Chondrocyte (in vitro differentiated cells): ENCODE measurements at regions not wholly inside any gene's neighbourhood (a gene's known extent, or its start where the extent isn't known, plus 50 kb on each side); places are given as distances from the start of the nearest gene placed in this dataset.

Experiments used
- DNase-seq: peaks from one replicate; pipeline ENCODE4 v3.0.0; 2021; ENCODE audit warnings: mixed read lengths, low spot score
- H3K27ac Mint-ChIP-seq: one replicate; pipeline ENCODE4 v1.8.0; 2021; ENCODE audit warnings: mild to moderate bottlenecking, moderate library complexity, mixed read lengths; ENCODE audit not compliant: unreplicated experiment
- H3K27me3 Mint-ChIP-seq: 2 replicates; pipeline ENCODE4 v1.8.0; 2021; ENCODE audit warnings: low read depth, mixed read lengths
- H3K36me3 Mint-ChIP-seq: 2 replicates; pipeline ENCODE4 v1.8.0; 2021; ENCODE audit warnings: low read depth, mixed read lengths
- H3K4me1 Mint-ChIP-seq: 2 replicates; pipeline ENCODE4 v1.8.0; 2021; ENCODE audit warnings: low read depth, mild to moderate bottlenecking, mixed read lengths
- H3K4me3 Mint-ChIP-seq: one replicate; pipeline ENCODE4 v1.8.0; 2021; ENCODE audit warnings: mild to moderate bottlenecking, moderate library complexity, mixed read lengths; ENCODE audit not compliant: unreplicated experiment
- H3K9me3 Mint-ChIP-seq: 2 replicates; pipeline ENCODE4 v1.8.0; 2021; ENCODE audit warnings: low read depth, mixed read lengths
- CTCF ChIP-seq: fragments of 200-600 bp; sonication (generic); IDR thresholded peaks from 2 replicates; pipeline ENCODE4 v1.5.0; 2021; ENCODE audit warnings: antibody characterized with exemption, mild to moderate bottlenecking, moderate library complexity

- Mint-ChIP-seq H3K27me3 (no peaks in the 10 kb centered on the region), H3K4me1 (peaks cover 32% of the 10 kb centered on the region), H3K9me3 (no peaks in the 10 kb centered on the region), H3K27ac (peak overlapping the region; percentile 64), H3K36me3 (peaks cover 1% of the 10 kb centered on the region), H3K4me3 (peak overlapping the region; percentile 35)
- TF ChIP-seq CTCF, result no peak
- no peak for DNase-seq
Observed at GRCh38 chr6:112503091-112503596, 156.0 kb downstream of the RFPL4B start.

DNA sequence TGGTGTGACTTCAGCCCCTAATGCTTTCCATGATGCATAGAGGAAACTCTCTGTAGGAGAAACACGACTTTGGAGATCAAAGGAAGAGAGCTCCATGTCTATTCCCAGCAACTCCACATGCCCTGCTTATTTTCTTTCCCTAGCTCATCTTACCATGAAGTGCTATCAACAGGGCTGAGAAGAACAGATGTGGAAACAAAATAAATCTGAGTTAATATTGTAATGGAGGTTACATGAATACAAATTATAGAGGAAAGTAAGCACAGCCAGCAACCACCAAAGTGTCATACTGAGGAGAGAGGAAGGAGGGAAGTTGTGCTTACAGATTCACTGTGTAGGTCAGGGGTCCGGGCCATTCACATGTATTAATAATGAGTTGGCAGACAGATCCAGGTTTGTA, 157.5 kb downstream of the RFPL4B start:
- TF ChIP-seq CTCF, result no peak
- no peak for DNase-seq
- Mint-ChIP-seq H3K36me3 (peaks cover 5% of the 10 kb centered on the region), H3K9me3 (peaks cover 8% of the 10 kb centered on the region), H3K4me3 (no peak overlapping the region), H3K4me1 (peaks cover 32% of the 10 kb centered on the region), H3K27ac (no peak overlapping the region), H3K27me3 (no peaks in the 10 kb centered on the region)

- Mint-ChIP-seq H3K9me3 (peaks cover 12% of the 10 kb centered on the region), H3K36me3 (peaks cover 11% of the 10 kb centered on the region), H3K4me1 (no peaks in the 10 kb centered on the region), H3K4me3 (no peak overlapping the region), H3K27ac (no peak overlapping the region), H3K27me3 (no peaks in the 10 kb centered on the region)
- TF ChIP-seq CTCF, result no peak
- no peak for DNase-seq
Observed at GRCh38 chr6:112511441-112511840, 164.3 kb downstream of the RFPL4B start.

DNA sequence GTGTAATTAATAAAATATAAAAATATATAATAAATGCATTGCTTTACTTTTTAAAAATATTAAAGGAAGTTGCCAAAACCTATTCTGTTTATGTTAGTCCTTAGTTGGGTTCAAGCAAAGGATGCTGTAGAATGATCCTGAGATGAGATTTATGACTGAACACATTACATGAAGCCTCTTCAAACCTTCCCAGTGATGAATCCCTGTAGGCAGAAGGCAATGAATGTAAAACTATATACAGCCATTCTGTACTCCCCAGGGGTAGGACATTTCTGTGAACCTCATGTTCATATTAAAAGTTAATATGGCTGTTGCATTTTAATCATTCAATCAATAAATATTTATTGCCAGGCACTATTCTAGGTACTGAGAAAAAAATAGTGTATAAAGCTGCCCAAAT, 166.0 kb downstream of the RFPL4B start:
- H3K4me3 Mint-ChIP-seq, result no peak overlapping the region
- DNase-seq, result no peak
- no peaks in the 10 kb centered on the region for H3K27me3 Mint-ChIP-seq
- no peak overlapping the region for H3K27ac Mint-ChIP-seq
- peaks cover 9% of the 10 kb centered on the region for H3K36me3 Mint-ChIP-seq
- TF ChIP-seq CTCF, result no peak
- peaks cover 12% of the 10 kb centered on the region for H3K9me3 Mint-ChIP-seq
- no peaks in the 10 kb centered on the region for H3K4me1 Mint-ChIP-seq

GRCh38 chr6:112522587-112522986, 175.5 kb downstream of the RFPL4B start:
- Mint-ChIP-seq H3K27ac (no peak overlapping the region), H3K36me3 (no peaks in the 10 kb centered on the region), H3K9me3 (peaks cover 2% of the 10 kb centered on the region), H3K27me3 (no peaks in the 10 kb centered on the region), H3K4me3 (no peak overlapping the region), H3K4me1 (no peaks in the 10 kb centered on the region)
- no peak for DNase-seq
- no peak for TF ChIP-seq CTCF
